K562 (cell line): ENCODE measurements at regions not wholly inside any gene's neighbourhood (a gene's known extent, or its start where the extent isn't known, plus 50 kb on each side); places are given as distances from the start of the nearest gene placed in this dataset.

Experiments used
- ATAC-seq: fragments of 200-7000 bp; cut with Tn5 transposase; 3 replicates; pipeline ENCODE4 v1.9.1; 2020; ENCODE audit warnings: moderate library complexity
- BruUV-seq: library from RNA; stranded (reverse); fragments of 400-500 nt; replicated peaks from 2 replicates; lab custom pipeline; 2021; lab: Mats Ljungman, UMichigan
- CTCF ChIA-PET: fragments of 300-600 bp; formaldehyde crosslinking; extraction: SDS; loops from one replicate; lab custom pipeline; 2021; ENCODE audit warnings: low intra/inter-chr PET ratio; lab: Yijun Ruan, JAX
- POLR2A ChIA-PET: fragments of 300-600, 350-650 bp; sonication (Branson Sonifier 250); formaldehyde crosslinking; extraction: SDS; loops from one replicate; lab custom pipeline; 2021; ENCODE audit warnings: antibody characterized with exemption, inconsistent platforms; lab: Yijun Ruan, JAX
- DNase-seq, 4 experiments: peaks; one replicate each; pipeline versions ENCODE4 v3.0.0 to v3.0.0-alpha.2; 2011 to 2018; ENCODE audit warnings: low spot score in 3 of 4, mixed read lengths in 3 of 4; ENCODE audit errors: extremely low read depth in 1 of 4
- FAIRE-seq: peaks from 2 replicates; lab custom pipeline; 2011; peaks lifted over from hg19 to GRCh38; lab: Jason Lieb, UNC
- H2AFZ ChIP-seq: 2 replicates; pipeline ENCODE4 v1.6.0; 2011; ENCODE audit warnings: low read depth, low read length, control low read depth, inconsistent platforms
- H3K27ac ChIP-seq: fragments of 200-600 bp; 3 replicates; pipeline ENCODE4 v1.8.0; 2011; ENCODE audit warnings: low read depth, mild to moderate bottlenecking, control low read depth, inconsistent platforms, low read length, moderate library complexity, mixed read lengths; ENCODE audit errors: extremely low read depth
- H3K27me3 ChIP-seq, 2 experiments: fragments of 300-600 bp in 1 of 2; 2 replicates in 1 of 2; 3 replicates in 1 of 2; pipeline versions ENCODE4 v1.6.0 to v1.8.0; 2011; ENCODE audit warnings: inconsistent platforms in 2 of 2, low read length in 2 of 2, mild to moderate bottlenecking in 1 of 2, mixed read lengths in 1 of 2, moderate library complexity in 1 of 2; ENCODE audit not compliant: control insufficient read depth in 2 of 2, insufficient read depth in 2 of 2
- H3K36me3 ChIP-seq: fragments of 300-600 bp; 3 replicates; pipeline ENCODE4 v1.8.0; 2011; ENCODE audit warnings: mild to moderate bottlenecking, low read length, inconsistent platforms; ENCODE audit not compliant: control insufficient read depth, insufficient read depth
- H3K4me1 ChIP-seq, 2 experiments: fragments of 200-600 bp in 1 of 2; replicated peaks in 1 of 2; 2 replicates in 1 of 2; 3 replicates in 1 of 2; pipeline versions ENCODE4 v1.5.1 to v1.8.0; 2011; ENCODE audit warnings: inconsistent platforms in 2 of 2, low read length in 2 of 2, mild to moderate bottlenecking in 1 of 2, mixed read lengths in 1 of 2, moderate library complexity in 1 of 2; ENCODE audit not compliant: control insufficient read depth in 2 of 2, insufficient read depth in 2 of 2
- H3K4me2 ChIP-seq: 2 replicates; pipeline ENCODE4 v1.6.1; 2011; ENCODE audit warnings: low read length, control low read depth, inconsistent platforms, mixed read lengths; ENCODE audit not compliant: insufficient read depth
- H3K4me3 ChIP-seq: fragments of 200-600 bp; sonication (generic), shearing (Covaris generic); 2 replicates; pipeline ENCODE4 v1.5.1; 2016; ENCODE audit warnings: control low read depth, inconsistent platforms
- H3K79me2 ChIP-seq: fragments of 200-600 bp; 3 replicates; pipeline ENCODE4 v1.8.0; 2011; ENCODE audit warnings: low read length, inconsistent platforms; ENCODE audit not compliant: control insufficient read depth, insufficient read depth
- H3K9ac ChIP-seq, 2 experiments: 2 replicates each; pipeline versions ENCODE4 v1.6.0 to v1.6.1; 2011; ENCODE audit warnings: low read depth in 2 of 2, low read length in 2 of 2, control low read depth in 1 of 2, inconsistent platforms in 1 of 2, mild to moderate bottlenecking in 1 of 2, mixed read lengths in 1 of 2; ENCODE audit not compliant: insufficient read depth in 1 of 2
- H3K9me1 ChIP-seq: one replicate; pipeline ENCODE4 v1.6.0; 2011; ENCODE audit warnings: inconsistent platforms, mild to moderate bottlenecking, low read length, moderate library complexity; ENCODE audit not compliant: control insufficient read depth, insufficient read depth
- H3K9me3 ChIP-seq: replicated peaks from 2 replicates; pipeline ENCODE4 v1.5.1; 2011; ENCODE audit warnings: low read depth, low read length, inconsistent platforms; ENCODE audit not compliant: control insufficient read depth, insufficient read depth
- H4K20me1 ChIP-seq: replicated peaks from 2 replicates; pipeline ENCODE4 v1.6.1; 2011; ENCODE audit warnings: low read length, inconsistent platforms, mixed read lengths; ENCODE audit not compliant: control insufficient read depth, insufficient read depth
- BRD4 ChIP-seq: fragments of 200-600 bp; sonication (generic); IDR thresholded peaks from 2 replicates; pipeline ENCODE4 v1.6.1; 2017; ENCODE audit warnings: inconsistent platforms
- EZH2 ChIP-seq: IDR thresholded peaks from 2 replicates; pipeline ENCODE4 v1.6.1; 2012; ENCODE audit warnings: low read depth, mild to moderate bottlenecking, inconsistent platforms, low read length, borderline replicate concordance
- HMGXB4 ChIP-seq: sonication (generic); formaldehyde crosslinking; IDR thresholded peaks from 2 replicates; pipeline ENCODE4 v1.8.1; 2023; ENCODE audit warnings: mild to moderate bottlenecking, missing genetic modification reagents
- HNRNPLL ChIP-seq: fragments of 200-400 bp; formaldehyde crosslinking; IDR thresholded peaks from 2 replicates; pipeline ENCODE4 v1.6.1; 2017; ENCODE audit warnings: low read length, low read depth, mild to moderate bottlenecking; ENCODE audit not compliant: poor library complexity, severe bottlenecking
- KHSRP ChIP-seq: fragments of 450-650 bp; IDR thresholded peaks from 2 replicates; pipeline ENCODE4 v1.6.1; 2017
- MEF2A ChIP-seq: IDR thresholded peaks from 2 replicates; pipeline ENCODE4 v1.6.1; 2011; ENCODE audit warnings: low read depth, mild to moderate bottlenecking, low read length, moderate library complexity; ENCODE audit not compliant: control insufficient read depth
- MIER1 ChIP-seq: fragments of 450-650 bp; IDR thresholded peaks from 2 replicates; pipeline ENCODE4 v1.6.1; 2016; ENCODE audit warnings: antibody characterized with exemption, mild to moderate bottlenecking, low read depth
- NCOA4 ChIP-seq: fragments of 450-650 bp; IDR thresholded peaks from 2 replicates; pipeline ENCODE4 v1.6.1; 2018; ENCODE audit warnings: mild to moderate bottlenecking; ENCODE audit not compliant: partially characterized antibody
- PHF8 ChIP-seq: fragments of 200-600 bp; sonication (generic); IDR thresholded peaks from 2 replicates; pipeline ENCODE4 v1.6.1; 2012; ENCODE audit warnings: mixed run types, mild to moderate bottlenecking, inconsistent platforms, low read length, moderate library complexity, borderline replicate concordance
- SIN3B ChIP-seq: fragments of 450-650 bp; IDR thresholded peaks from 2 replicates; pipeline ENCODE4 v1.6.1; 2017; ENCODE audit warnings: low read depth, mild to moderate bottlenecking, moderate library complexity
- U2AF2 ChIP-seq: fragments of 200-400 bp; formaldehyde crosslinking; optimal IDR thresholded peaks from 2 replicates; pipeline ENCODE3; 2017; ENCODE audit warnings: low read depth, mild to moderate bottlenecking, low read length
- ZBTB1 ChIP-seq: sonication (generic); formaldehyde crosslinking; IDR thresholded peaks from 2 replicates; pipeline ENCODE4 v1.8.1; 2023; ENCODE audit warnings: missing genetic modification reagents, low read depth, mild to moderate bottlenecking, borderline replicate concordance
- ZNF324 ChIP-seq: fragments of 250-450 bp; sonication (Bioruptor Pico); IDR thresholded peaks from 2 replicates; pipeline ENCODE4 v1.4.0; 2020; ENCODE audit warnings: mild to moderate bottlenecking
- WGBS: fragments of 100-300 bp; shearing (Covaris generic); methylation state at CpG from one replicate; pipeline ENCODE4 v1.1.6; 2016; ENCODE audit warnings: low coverage, mixed read lengths; ENCODE audit not compliant: insufficient coverage; ENCODE audit errors: missing lambda C conversion rate; 5-methylcytosine and 5-hydroxymethylcytosine counted together
- in situ Hi-C: fragments of 300-500 bp; cut with MboI; formaldehyde crosslinking; loops from 4 replicates; pipeline ENCODE4 v1.15.0; 2018; ENCODE audit warnings: inconsistent platforms, mixed read lengths
- intact Hi-C: fragments of 100-400 bp; cut with micrococcal nuclease; formaldehyde crosslinking; loops from 2 replicates; pipeline ENCODE4 v1.14.2; 2022
- TF ChIP-seq, protein P1 (sequence below): fragments of 450-650 bp; IDR thresholded peaks from 2 replicates; pipeline ENCODE4 v1.6.1; 2016; ENCODE audit warnings: borderline replicate concordance

- Histone ChIP-seq H3K4me1 (no peaks in the 10 kb centered on the region; a peak in 1 of 5 replicates), H3K4me3 (no peak overlapping the region), H3K27ac (no peak overlapping the region), H3K9me1 (no peaks in the 10 kb centered on the region), H3K9me3 (no peaks in the 10 kb centered on the region), H3K9ac (no peak overlapping the region), H3K79me2 (no peaks in the 10 kb centered on the region), H2AFZ (no peak overlapping the region), H4K20me1 (no peaks in the 10 kb centered on the region), H3K27me3 (peaks cover 0 to 19% of the 10 kb centered on the region in 2 experiments; a peak in 3 of 5 replicates), H3K36me3 (no peaks in the 10 kb centered on the region), H3K4me2 (no peak overlapping the region)
- 4% methylated on average over 3 of the region's 3 CpGs for WGBS
- DNase-seq (no peak), FAIRE-seq (no peak), ATAC-seq (no peak)
- TF ChIP-seq NCOA4 (no peak), EZH2 (no peak)
- TF ChIP-seq, protein P1, sequence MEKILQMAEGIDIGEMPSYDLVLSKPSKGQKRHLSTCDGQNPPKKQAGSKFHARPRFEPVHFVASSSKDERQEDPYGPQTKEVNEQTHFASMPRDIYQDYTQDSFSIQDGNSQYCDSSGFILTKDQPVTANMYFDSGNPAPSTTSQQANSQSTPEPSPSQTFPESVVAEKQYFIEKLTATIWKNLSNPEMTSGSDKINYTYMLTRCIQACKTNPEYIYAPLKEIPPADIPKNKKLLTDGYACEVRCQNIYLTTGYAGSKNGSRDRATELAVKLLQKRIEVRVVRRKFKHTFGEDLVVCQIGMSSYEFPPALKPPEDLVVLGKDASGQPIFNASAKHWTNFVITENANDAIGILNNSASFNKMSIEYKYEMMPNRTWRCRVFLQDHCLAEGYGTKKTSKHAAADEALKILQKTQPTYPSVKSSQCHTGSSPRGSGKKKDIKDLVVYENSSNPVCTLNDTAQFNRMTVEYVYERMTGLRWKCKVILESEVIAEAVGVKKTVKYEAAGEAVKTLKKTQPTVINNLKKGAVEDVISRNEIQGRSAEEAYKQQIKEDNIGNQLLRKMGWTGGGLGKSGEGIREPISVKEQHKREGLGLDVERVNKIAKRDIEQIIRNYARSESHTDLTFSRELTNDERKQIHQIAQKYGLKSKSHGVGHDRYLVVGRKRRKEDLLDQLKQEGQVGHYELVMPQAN = no peak
- CTCF ChIA-PET = no interaction called here
- intact Hi-C loops = no loop called here
- in situ Hi-C loops = loop anchor here (10.0 kb wide), 1 partner anchor 226 kb away; the partner anchor contains the start of genes NCBP2L and TSC22D3
- no TSS peak for BruUV-seq
- POLR2A ChIA-PET = interaction anchor here (0.6 kb wide), 1 partner anchor 799 kb away, joined by 3 read pairs; no protein-coding TSS in a partner anchor
Measured at GRCh38 chrX:107548775-107549174, 79.5 kb upstream of the PRPS1 start.

DNA sequence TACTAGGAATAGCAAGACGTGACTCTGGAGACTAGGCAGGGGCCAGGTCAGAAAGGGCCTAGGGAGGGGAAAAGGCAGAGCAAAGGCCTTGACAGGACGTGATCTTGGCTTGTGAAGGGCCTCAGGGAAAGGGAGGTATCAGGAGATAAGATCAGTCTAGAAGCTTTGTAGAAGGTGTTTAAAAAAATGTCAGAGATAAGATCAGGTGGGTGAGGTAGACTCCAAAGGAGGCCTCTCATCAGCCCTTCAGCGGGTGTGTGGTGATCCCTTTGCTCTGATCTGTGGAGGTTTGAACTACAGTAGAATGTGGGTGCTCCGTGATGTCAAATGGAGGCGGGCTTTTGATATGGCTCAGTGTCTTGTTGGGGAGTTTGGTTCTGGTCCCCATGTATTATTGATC lies 78.8 kb upstream of the PRPS1 start:
- ATAC-seq (no peak), FAIRE-seq (no peak), DNase-seq (no peak)
- 0% methylated on average over 5 of the region's 5 CpGs for WGBS
- BruUV-seq = no TSS peak
- Histone ChIP-seq H3K36me3 (no peaks in the 10 kb centered on the region), H3K27ac (no peak overlapping the region), H3K4me2 (no peak overlapping the region), H3K4me1 (no peaks in the 10 kb centered on the region; a peak in 1 of 5 replicates), H3K79me2 (no peaks in the 10 kb centered on the region), H3K27me3 (peaks cover 0 to 19% of the 10 kb centered on the region in 2 experiments; a peak in 3 of 5 replicates), H3K4me3 (no peak overlapping the region), H3K9me1 (no peaks in the 10 kb centered on the region), H2AFZ (no peak overlapping the region), H3K9me3 (no peaks in the 10 kb centered on the region), H3K9ac (no peak overlapping the region), H4K20me1 (no peaks in the 10 kb centered on the region)
- in situ Hi-C loops = loop anchor here (10.0 kb wide), 1 partner anchor 225 kb away; the partner anchor contains the start of genes NCBP2L and TSC22D3
- CTCF ChIA-PET = no interaction called here
- intact Hi-C loops = no loop called here
- POLR2A ChIA-PET = no interaction called here
- TF ChIP-seq PHF8 (no peak), ZBTB1 (CRISPR knock-in tag) (no peak), MIER1 (no peak), HMGXB4 (no peak), HNRNPLL (no peak), MEF2A (no peak), KHSRP (no peak), BRD4 (no peak), ZNF324 (CRISPR knock-in tag) (no peak), SIN3B (no peak), U2AF2 (no peak)
